ENCODE measurements at regions not wholly inside any gene's neighbourhood (a gene's known extent, or its start where the extent isn't known, plus 50 kb on each side); places are given as distances from the start of the nearest gene placed in this dataset.

- Histone ChIP-seq H3K4me1 (replicated peaks in 1 of 4; ENCODE audit: control insufficient read depth in 3 of 4, insufficient read depth in 4 of 4, low read length in 3 of 4) (no peaks in the 10 kb centered on the region), H3K23me2 (ENCODE audit: low read depth, low read length) (no peaks in the 10 kb centered on the region), H3K9me3 (ENCODE audit: insufficient read depth in 2 of 2, low read depth in 1 of 2, low read length in 1 of 2) (no peaks in the 10 kb centered on the region), H4K5ac (ENCODE audit: insufficient read length, low read depth, low read length) (no peak overlapping the region), H3K27me3 (replicated peaks in 1 of 4; ENCODE audit: control insufficient read depth in 3 of 4, extremely low read depth in 1 of 4, insufficient read depth in 3 of 4, low read length in 3 of 4) (no peaks in the 10 kb centered on the region), H3K4me3 (ENCODE audit: extremely low read depth in 1 of 4, insufficient read depth in 2 of 4, low read depth in 3 of 4, low read length in 4 of 4) (no peak overlapping the region), H2BK12ac (ENCODE audit: low read depth, low read length) (no peak overlapping the region), H3K4me2 (ENCODE audit: insufficient read depth in 1 of 2, low read depth in 2 of 2, low read length in 2 of 2) (no peak overlapping the region), H4K20me1 (replicated peaks in 1 of 2; ENCODE audit: control insufficient read depth in 1 of 2, insufficient read depth in 2 of 2, low read length in 2 of 2) (no peaks in the 10 kb centered on the region), H3K79me1 (ENCODE audit: low read depth, low read length) (no peaks in the 10 kb centered on the region), H2AFZ (ENCODE audit: low read length) (no peak overlapping the region), H3K9ac (replicated peaks in 1 of 4; ENCODE audit: extremely low read depth in 1 of 4, low read depth in 3 of 4, low read length in 3 of 4) (no peak overlapping the region), H3K79me2 (ENCODE audit: control insufficient read depth in 1 of 2, insufficient read depth in 2 of 2, low read length in 2 of 2) (no peaks in the 10 kb centered on the region), H3K36me3 (ENCODE audit: control insufficient read depth in 2 of 4, insufficient read depth in 4 of 4, low read length in 3 of 4) (no peaks in the 10 kb centered on the region), H4K91ac (replicated peaks; ENCODE audit: insufficient read length, low read length) (no peak overlapping the region), H3K18ac (ENCODE audit: extremely low read depth, low read length) (no peak overlapping the region), H2BK15ac (ENCODE audit: low read length) (no peak overlapping the region), H3K4ac (replicated peaks; ENCODE audit: insufficient read length, low read depth, low read length) (no peak overlapping the region), H2AK5ac (ENCODE audit: low read depth, low read length) (no peak overlapping the region), H2BK120ac (replicated peaks; ENCODE audit: low read depth, low read length) (no peak overlapping the region), H4K8ac (ENCODE audit: extremely low read depth, insufficient read depth, low read length) (no peak overlapping the region), H3K56ac (replicated peaks; ENCODE audit: insufficient read length, low read depth, low read length) (no peak overlapping the region), H3K27ac (ENCODE audit: low read depth, low read length) (no peak overlapping the region), H2BK20ac (ENCODE audit: low read length) (no peak overlapping the region), H2BK5ac (ENCODE audit: low read depth, low read length) (no peak overlapping the region), H3K23ac (ENCODE audit: insufficient read length) (no peak overlapping the region), H3K14ac (ENCODE audit: insufficient read length) (no peak overlapping the region)
- FAIRE-seq (no peak), DNase-seq (ENCODE audit: low read depth in 1 of 2, low spot score in 2 of 2) (no peak)
- TF ChIP-seq ASH2L (IDR thresholded peaks at IDR 0.05; ENCODE audit: low read length) (no peak), MAFK (IDR thresholded peaks at IDR 0.05; ENCODE audit: low read depth, low read length) (no peak), EP300 (IDR thresholded peaks at IDR 0.05; ENCODE audit: borderline replicate concordance in 1 of 2, low read depth in 2 of 2, low read length in 2 of 2) (no peak), SIRT6 (IDR thresholded peaks at IDR 0.05; ENCODE audit: low read length) (no peak), POLR2AphosphoS5 (IDR thresholded peaks at IDR 0.05; ENCODE audit: low read depth, low read length) (no peak), JUN (IDR thresholded peaks at IDR 0.05; ENCODE audit: low read depth, low read length) (no peak), SUZ12 (IDR thresholded peaks at IDR 0.05; ENCODE audit: low read length) (no peak), RFX5 (IDR thresholded peaks at IDR 0.05; ENCODE audit: borderline replicate concordance, low read depth, low read length) (no peak), SP1 (IDR thresholded peaks at IDR 0.05; ENCODE audit: low read depth, low read length) (no peak), HDAC6 (IDR thresholded peaks at IDR 0.05; ENCODE audit: low read depth, low read length) (no peak), ZNF274 (IDR thresholded peaks at IDR 0.05; ENCODE audit: borderline replicate concordance, extremely low read depth, low read length) (no peak), KDM5A (IDR thresholded peaks at IDR 0.05; ENCODE audit: low read length) (no peak)
- ChIA-PET CTCF (ENCODE audit: partially characterized antibody) (no interaction called here), POLR2A (ENCODE audit: partially characterized antibody) (no interaction called here)
- 86% methylated on average over 1 of the region's 1 CpG; no CpG with 5 or more reads in 1 of the 2 experiments for WGBS, 2 experiments (ENCODE audit: extremely low coverage in 1 of 2, insufficient coverage in 1 of 2, insufficient read length in 1 of 2, insufficient replicate concordance in 2 of 2, low coverage in 1 of 2, low lambda C conversion rate in 2 of 2, missing lambda C conversion rate in 1 of 2)
These were observed 1230.1 kb downstream of the HACE1 start for GRCh38 chr6:103629613-103630012.

Data from H1 (cell line).